ENCODE measurements at regions not wholly inside any gene's neighbourhood (a gene's known extent, or its start where the extent isn't known, plus 50 kb on each side); places are given as distances from the start of the nearest gene placed in this dataset.

DNA sequence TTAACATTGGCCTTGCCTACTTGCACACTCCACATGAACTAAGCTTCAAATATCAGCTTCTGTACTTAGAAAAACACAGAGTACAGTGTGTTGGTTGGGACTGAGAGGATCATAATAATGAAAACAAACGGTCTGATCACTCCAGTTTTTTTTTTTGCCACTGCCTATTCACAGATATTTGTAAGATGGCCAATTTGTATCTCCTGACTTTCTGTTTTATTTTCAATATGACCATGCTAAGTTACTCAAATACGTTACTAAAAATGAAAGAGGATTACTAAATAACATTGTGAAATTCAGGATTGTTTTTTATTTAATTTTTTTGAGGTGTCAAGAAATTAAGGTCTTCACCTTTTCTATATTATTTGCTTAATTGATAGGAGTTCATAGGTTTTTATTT is 595.1 kb downstream of the TUSC7 start:
- TF ChIP-seq, protein P1, sequence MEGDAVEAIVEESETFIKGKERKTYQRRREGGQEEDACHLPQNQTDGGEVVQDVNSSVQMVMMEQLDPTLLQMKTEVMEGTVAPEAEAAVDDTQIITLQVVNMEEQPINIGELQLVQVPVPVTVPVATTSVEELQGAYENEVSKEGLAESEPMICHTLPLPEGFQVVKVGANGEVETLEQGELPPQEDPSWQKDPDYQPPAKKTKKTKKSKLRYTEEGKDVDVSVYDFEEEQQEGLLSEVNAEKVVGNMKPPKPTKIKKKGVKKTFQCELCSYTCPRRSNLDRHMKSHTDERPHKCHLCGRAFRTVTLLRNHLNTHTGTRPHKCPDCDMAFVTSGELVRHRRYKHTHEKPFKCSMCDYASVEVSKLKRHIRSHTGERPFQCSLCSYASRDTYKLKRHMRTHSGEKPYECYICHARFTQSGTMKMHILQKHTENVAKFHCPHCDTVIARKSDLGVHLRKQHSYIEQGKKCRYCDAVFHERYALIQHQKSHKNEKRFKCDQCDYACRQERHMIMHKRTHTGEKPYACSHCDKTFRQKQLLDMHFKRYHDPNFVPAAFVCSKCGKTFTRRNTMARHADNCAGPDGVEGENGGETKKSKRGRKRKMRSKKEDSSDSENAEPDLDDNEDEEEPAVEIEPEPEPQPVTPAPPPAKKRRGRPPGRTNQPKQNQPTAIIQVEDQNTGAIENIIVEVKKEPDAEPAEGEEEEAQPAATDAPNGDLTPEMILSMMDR (IDR thresholded peaks at IDR 0.05), result no peak
- TF ChIP-seq NFIC (IDR thresholded peaks at IDR 0.05; ENCODE audit: borderline replicate concordance) (no peak), MXI1 (IDR thresholded peaks at IDR 0.05; ENCODE audit: low read depth, low read length) (no peak), EP300 (IDR thresholded peaks at IDR 0.05; ENCODE audit: borderline replicate concordance in 1 of 2, low read depth in 1 of 2, low read length in 1 of 2) (no peak), JUND (IDR thresholded peaks at IDR 0.05) (no peak), YY1 (IDR thresholded peaks at IDR 0.05; ENCODE audit: low read depth) (no peak), RAD21 (IDR thresholded peaks at IDR 0.05; ENCODE audit: low read length) (no peak), EZH2phosphoT487 (IDR thresholded peaks at IDR 0.05; ENCODE audit: borderline replicate concordance, low read depth) (no peak), TCF12 (IDR thresholded peaks at IDR 0.05) (no peak), SIN3A (IDR thresholded peaks at IDR 0.05; ENCODE audit: borderline replicate concordance, low read depth, low read length) (no peak), FOXJ3 (CRISPR knock-in tag; IDR thresholded peaks at IDR 0.05) (no peak), CHD2 (IDR thresholded peaks at IDR 0.05; ENCODE audit: low read length, partially characterized antibody) (no peak)
- TF ChIP-seq, protein P2, sequence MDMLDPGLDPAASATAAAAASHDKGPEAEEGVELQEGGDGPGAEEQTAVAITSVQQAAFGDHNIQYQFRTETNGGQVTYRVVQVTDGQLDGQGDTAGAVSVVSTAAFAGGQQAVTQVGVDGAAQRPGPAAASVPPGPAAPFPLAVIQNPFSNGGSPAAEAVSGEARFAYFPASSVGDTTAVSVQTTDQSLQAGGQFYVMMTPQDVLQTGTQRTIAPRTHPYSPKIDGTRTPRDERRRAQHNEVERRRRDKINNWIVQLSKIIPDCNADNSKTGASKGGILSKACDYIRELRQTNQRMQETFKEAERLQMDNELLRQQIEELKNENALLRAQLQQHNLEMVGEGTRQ (IDR thresholded peaks at IDR 0.05; ENCODE audit: borderline replicate concordance, low read depth, low read length), result no peak
- TF ChIP-seq, protein P3, sequence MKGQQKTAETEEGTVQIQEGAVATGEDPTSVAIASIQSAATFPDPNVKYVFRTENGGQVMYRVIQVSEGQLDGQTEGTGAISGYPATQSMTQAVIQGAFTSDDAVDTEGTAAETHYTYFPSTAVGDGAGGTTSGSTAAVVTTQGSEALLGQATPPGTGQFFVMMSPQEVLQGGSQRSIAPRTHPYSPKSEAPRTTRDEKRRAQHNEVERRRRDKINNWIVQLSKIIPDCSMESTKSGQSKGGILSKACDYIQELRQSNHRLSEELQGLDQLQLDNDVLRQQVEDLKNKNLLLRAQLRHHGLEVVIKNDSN (IDR thresholded peaks at IDR 0.05; ENCODE audit: borderline replicate concordance, low read depth), result no peak
